ENCODE measurements at regions not wholly inside any gene's neighbourhood (a gene's known extent, or its start where the extent isn't known, plus 50 kb on each side); places are given as distances from the start of the nearest gene placed in this dataset.

DNA sequence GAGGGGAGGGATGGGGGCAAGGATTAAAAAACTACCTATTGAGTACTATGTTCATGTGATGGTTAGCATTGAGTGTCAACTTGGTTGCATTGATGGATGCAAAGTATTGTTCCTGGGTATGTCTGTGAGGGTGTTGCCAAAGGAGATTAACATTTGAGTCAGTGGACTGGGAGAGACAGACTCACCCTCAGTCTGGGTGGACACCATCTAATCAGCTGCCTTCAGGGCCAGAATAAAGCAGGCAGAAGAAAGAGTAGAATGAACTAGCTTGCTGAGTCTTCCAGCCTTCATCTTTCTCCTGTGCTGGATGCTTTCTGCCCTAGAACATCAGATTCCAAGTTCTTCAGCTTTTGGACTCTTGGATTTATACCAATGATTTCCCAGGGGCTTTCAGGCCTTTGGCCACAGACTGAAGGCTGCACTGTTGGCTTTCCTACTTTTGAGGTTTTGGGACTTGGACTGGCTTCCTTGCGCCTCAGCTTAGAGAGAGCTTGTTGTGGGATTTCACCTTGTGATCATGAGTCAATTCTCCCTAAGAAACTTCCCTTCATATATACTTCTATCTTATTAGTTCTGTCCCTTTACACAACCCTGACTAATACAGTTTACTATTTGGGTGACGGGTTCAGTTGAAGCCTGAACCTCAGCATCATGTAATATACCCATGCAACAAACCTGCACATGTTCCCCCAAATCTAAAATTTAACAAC, 70.2 kb downstream of the MTNR1B start:
- TF ChIP-seq SIN3A (IDR thresholded peaks at IDR 0.05; ENCODE audit: borderline replicate concordance, insufficient read depth, low read length) (no peak), TAF1 (IDR thresholded peaks at IDR 0.05; ENCODE audit: borderline replicate concordance, insufficient read depth, low read length) (no peak), REST (IDR thresholded peaks at IDR 0.05; ENCODE audit: insufficient read depth in 1 of 2, low read depth in 2 of 2, low read length in 2 of 2) (no peak), FOXP2 (optimal IDR thresholded peaks at IDR 0.05; ENCODE audit: borderline replicate concordance, extremely low read depth, extremely low read length, insufficient read depth) (no peak), POLR2AphosphoS5 (IDR thresholded peaks at IDR 0.05; ENCODE audit: low read depth, low read length) (no peak)

- TF ChIP-seq REST (IDR thresholded peaks at IDR 0.05; ENCODE audit: insufficient read depth in 1 of 2, low read depth in 2 of 2, low read length in 2 of 2) (no peak), TAF1 (IDR thresholded peaks at IDR 0.05; ENCODE audit: borderline replicate concordance, insufficient read depth, low read length) (no peak), POLR2AphosphoS5 (IDR thresholded peaks at IDR 0.05; ENCODE audit: low read depth, low read length) (no peak), SIN3A (IDR thresholded peaks at IDR 0.05; ENCODE audit: borderline replicate concordance, insufficient read depth, low read length) (no peak), FOXP2 (optimal IDR thresholded peaks at IDR 0.05; ENCODE audit: borderline replicate concordance, extremely low read depth, extremely low read length, insufficient read depth) (no peak)
These were observed 72.2 kb downstream of the MTNR1B start for GRCh38 chr11:93041682-93042081.

DNA sequence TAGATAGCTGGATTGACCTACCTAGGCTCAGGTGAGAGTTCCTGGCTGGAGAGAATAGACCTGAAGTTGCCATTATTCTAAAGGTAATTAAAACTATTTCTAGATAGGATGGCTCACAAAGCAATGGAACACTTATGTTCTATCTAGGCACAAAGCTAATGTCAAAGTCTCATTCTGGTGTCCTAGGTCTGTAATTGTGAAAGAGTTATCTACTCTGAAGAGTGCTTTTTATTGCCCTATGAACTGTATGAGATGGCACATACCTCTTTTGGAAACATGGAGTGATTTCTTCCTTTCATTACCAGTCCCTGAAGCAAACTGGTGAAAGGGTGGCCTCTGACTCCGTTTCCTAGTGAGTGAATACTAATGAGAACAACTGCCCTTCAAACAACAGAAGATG, 80.3 kb downstream of the MTNR1B start:
- TF ChIP-seq FOXP2 (optimal IDR thresholded peaks at IDR 0.05; ENCODE audit: borderline replicate concordance, extremely low read depth, extremely low read length, insufficient read depth) (no peak), TAF1 (IDR thresholded peaks at IDR 0.05; ENCODE audit: borderline replicate concordance, insufficient read depth, low read length) (no peak), REST (IDR thresholded peaks at IDR 0.05; ENCODE audit: insufficient read depth in 1 of 2, low read depth in 2 of 2, low read length in 2 of 2) (no peak), POLR2AphosphoS5 (IDR thresholded peaks at IDR 0.05; ENCODE audit: low read depth, low read length) (no peak), SIN3A (IDR thresholded peaks at IDR 0.05; ENCODE audit: borderline replicate concordance, insufficient read depth, low read length) (no peak)

DNA sequence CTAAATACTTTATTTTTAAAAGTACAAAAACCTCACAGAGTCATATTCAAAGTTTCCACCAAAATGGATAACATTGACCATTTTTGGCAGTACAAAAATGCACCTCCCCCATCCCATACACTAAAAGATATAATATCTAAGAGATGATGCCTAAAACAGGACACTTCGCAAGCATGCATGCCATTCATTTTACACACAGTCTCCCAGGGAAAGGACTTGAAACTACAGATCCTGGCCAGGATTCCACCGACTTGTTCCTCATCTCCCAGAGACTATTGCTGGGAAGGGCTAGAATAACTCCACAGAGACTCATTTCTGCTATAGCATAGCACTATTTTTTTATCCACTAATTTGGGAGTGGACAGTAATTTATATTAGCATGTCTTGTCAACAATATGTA, 81.7 kb downstream of the MTNR1B start:
- TF ChIP-seq SIN3A (IDR thresholded peaks at IDR 0.05; ENCODE audit: borderline replicate concordance, insufficient read depth, low read length): no peak
- no peak for TF ChIP-seq POLR2AphosphoS5 (IDR thresholded peaks at IDR 0.05; ENCODE audit: low read depth, low read length)
- TF ChIP-seq FOXP2 (optimal IDR thresholded peaks at IDR 0.05; ENCODE audit: borderline replicate concordance, extremely low read depth, extremely low read length, insufficient read depth): no peak
- no peak for TF ChIP-seq REST (IDR thresholded peaks at IDR 0.05; ENCODE audit: insufficient read depth in 1 of 2, low read depth in 2 of 2, low read length in 2 of 2)
- TF ChIP-seq TAF1 (IDR thresholded peaks at IDR 0.05; ENCODE audit: borderline replicate concordance, insufficient read depth, low read length): no peak
